Activated naive CD4-positive, alpha-beta T cell treated with anti-CD3 and anti-CD28 coated beads, Interleukin-2, amount 10 ng/mL, durations not matched to agents 7 days and 5 days (primary cell): ENCODE measurements at regions not wholly inside any gene's neighbourhood (a gene's known extent, or its start where the extent isn't known, plus 50 kb on each side); places are given as distances from the start of the nearest gene placed in this dataset.
A peak's percentile ranks its signal among the peaks of the same experiment; 100 is the strongest.

Experiments
- CTCF ChIA-PET: fragments of 350-600 bp; sonication (Branson Sonifier 250); formaldehyde crosslinking; loops from one replicate; lab custom pipeline; 2021; ENCODE audit warnings: antibody characterized with exemption; lab: Charles Lee
- DNase-seq: peaks from one replicate; pipeline ENCODE4 v3.0.0-alpha.2; 2020
- H3K27ac Mint-ChIP-seq: one replicate; pipeline ENCODE4 v1.8.0; 2021; ENCODE audit warnings: mild to moderate bottlenecking, moderate library complexity, mixed read lengths
- H3K27me3 Mint-ChIP-seq: one replicate; pipeline ENCODE4 v1.8.0; 2021; ENCODE audit warnings: mild to moderate bottlenecking, mixed read lengths
- H3K36me3 Mint-ChIP-seq: one replicate; pipeline ENCODE4 v1.8.0; 2021; ENCODE audit warnings: mixed read lengths
- H3K4me1 Mint-ChIP-seq: one replicate; pipeline ENCODE4 v1.8.0; 2021; ENCODE audit warnings: mixed read lengths
- H3K4me3 Mint-ChIP-seq: one replicate; pipeline ENCODE4 v1.8.0; 2021; ENCODE audit warnings: mild to moderate bottlenecking, moderate library complexity, mixed read lengths
- H3K9me3 Mint-ChIP-seq: one replicate; pipeline ENCODE4 v1.8.0; 2021; ENCODE audit warnings: mixed read lengths

DNA sequence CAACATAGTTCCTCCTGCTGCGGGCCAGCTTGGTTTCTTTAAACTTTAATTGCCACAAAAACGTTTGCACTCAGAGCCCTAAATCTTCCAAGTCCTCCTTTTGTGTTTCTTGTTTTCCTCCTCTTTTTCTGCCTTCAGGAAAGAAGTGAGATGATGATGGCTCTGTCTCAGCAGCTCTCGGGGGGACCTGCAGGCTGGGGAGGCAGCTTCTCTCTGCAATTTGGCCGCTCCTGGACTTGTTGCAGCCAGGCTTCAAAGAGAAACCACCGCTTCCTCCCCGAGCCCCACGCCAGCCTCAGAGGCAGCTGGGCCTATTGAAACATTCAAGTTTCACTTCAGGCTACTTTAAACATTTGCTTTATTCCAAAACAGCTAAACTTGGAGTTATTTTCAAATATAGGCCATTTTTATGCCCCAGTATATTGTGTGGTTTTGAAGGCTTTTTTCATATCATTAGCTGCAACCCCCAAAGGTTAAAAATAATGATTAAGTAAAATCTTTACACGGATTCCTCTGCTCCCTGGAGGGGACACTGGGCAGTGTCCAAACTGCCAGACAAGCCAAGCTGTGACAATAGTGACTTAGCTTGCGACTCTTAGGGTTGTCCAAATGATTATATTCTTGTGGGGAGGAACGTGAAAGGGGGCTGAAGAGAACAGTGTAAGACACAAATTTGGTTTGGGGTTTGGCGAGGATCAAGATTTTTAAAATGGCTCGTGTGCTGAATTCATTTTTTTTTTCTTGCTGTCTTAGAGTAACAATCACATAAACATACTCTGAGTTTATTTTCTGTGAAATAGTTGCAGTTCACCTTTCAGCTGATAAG lies 330.8 kb downstream of the DLEU7 start:
- Mint-ChIP-seq H3K4me1 (no peaks in the 10 kb centered on the region), H3K27me3 (peaks cover 11% of the 10 kb centered on the region), H3K36me3 (peaks cover under 1% of the 10 kb centered on the region), H3K4me3 (no peak overlapping the region), H3K9me3 (peaks cover 1% of the 10 kb centered on the region), H3K27ac (no peak overlapping the region)
- CTCF ChIA-PET: interaction anchor here (0.7 kb wide), 2 partner anchors 21 to 177 kb away, joined by 3 read pairs; no protein-coding TSS in a partner anchor
- DNase-seq: peak; percentile 69

DNA sequence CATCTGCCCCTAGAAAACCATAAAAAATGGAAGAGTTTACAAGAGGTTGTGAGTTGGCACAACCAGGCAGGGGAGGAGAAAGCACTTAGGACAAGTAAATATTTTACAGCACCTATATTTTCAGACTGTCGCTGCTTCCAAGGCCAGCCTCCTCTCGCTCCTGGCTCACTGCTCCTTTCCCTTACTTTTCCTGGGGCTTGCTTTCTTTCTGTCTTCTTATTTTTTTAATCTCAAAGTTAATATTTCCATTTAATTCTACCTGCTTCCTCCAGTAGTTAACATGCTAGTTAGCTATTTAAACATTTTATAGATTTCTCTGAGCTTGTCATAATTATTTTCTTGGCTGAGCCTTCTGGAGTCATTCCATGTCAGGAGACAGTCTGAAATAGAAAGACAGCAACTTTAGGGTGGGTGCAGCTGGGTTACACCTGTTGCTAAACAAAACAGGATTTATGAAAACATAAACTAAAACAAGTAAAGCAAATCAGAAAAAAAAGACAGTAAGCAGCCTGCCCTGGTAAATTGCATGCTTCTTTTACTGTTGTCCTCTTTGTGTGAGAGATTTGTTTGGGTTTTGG lies 330.1 kb downstream of the DLEU7 start:
- H3K27ac Mint-ChIP-seq: no peak overlapping the region
- CTCF ChIA-PET: interaction anchor here (0.7 kb wide), 1 partner anchor 176 kb away, joined by 3 read pairs; no protein-coding TSS in a partner anchor

DNA sequence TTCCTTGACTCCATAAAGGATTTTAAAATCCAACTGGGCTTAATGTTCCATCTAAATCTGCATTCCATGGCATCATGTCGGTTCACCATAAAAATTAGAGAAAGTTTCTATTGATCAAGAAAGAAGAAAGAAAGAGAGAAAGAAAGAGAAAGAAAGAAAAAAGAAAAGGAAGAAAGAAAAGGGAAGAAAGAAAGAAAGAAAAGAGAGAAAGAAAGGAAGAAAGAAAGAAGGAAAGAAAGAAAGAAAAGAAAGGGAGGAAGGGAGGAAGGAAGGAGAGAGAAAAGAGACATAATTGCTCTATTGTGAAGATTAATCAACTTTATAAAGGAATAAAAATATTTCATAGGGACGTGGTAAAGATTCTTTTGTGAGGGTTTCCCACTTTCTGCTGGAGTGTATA lies 329.2 kb downstream of the DLEU7 start:
- H3K4me1 Mint-ChIP-seq: peaks cover 6% of the 10 kb centered on the region
- H3K4me3 Mint-ChIP-seq: no peak overlapping the region
- no peaks in the 10 kb centered on the region for H3K36me3 Mint-ChIP-seq
- DNase-seq: no peak
- H3K9me3 Mint-ChIP-seq: peaks cover 1% of the 10 kb centered on the region
- peaks cover 4% of the 10 kb centered on the region for H3K27me3 Mint-ChIP-seq
- CTCF ChIA-PET: no interaction called here
- no peak overlapping the region for H3K27ac Mint-ChIP-seq

More for the DNA sequence above, 330.1 kb downstream of the DLEU7 start:
- peaks cover 1% of the 10 kb centered on the region for H3K9me3 Mint-ChIP-seq
- H3K4me1 Mint-ChIP-seq: no peaks in the 10 kb centered on the region
- no peaks in the 10 kb centered on the region for H3K36me3 Mint-ChIP-seq
- peaks cover 8% of the 10 kb centered on the region for H3K27me3 Mint-ChIP-seq
- DNase-seq: no peak
- H3K4me3 Mint-ChIP-seq: no peak overlapping the region

DNA sequence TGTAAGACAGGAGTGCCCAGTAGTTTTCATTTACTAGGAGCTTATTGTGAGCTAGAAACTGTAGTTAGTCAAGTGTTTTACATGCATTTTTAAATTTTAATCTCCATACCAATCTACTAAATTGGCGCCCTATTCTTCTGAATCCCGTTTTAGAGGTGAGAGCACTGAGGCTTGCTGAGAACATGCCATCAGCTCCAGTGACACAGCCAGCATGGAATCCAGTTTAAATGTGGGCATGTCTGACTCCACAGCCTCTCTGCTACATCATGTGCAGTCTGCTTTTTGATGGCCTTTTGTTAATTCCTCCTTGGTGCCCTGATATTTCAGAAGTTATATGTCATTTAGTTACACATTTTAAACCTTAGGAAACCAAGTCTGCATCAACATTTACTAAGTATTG lies 325.4 kb downstream of the DLEU7 start:
- Mint-ChIP-seq H3K9me3 (no peaks in the 10 kb centered on the region), H3K27me3 (peaks cover 22% of the 10 kb centered on the region), H3K4me3 (no peak overlapping the region), H3K4me1 (peaks cover 10% of the 10 kb centered on the region), H3K27ac (no peak overlapping the region), H3K36me3 (no peaks in the 10 kb centered on the region)
- CTCF ChIA-PET: no interaction called here
- no peak for DNase-seq

DNA sequence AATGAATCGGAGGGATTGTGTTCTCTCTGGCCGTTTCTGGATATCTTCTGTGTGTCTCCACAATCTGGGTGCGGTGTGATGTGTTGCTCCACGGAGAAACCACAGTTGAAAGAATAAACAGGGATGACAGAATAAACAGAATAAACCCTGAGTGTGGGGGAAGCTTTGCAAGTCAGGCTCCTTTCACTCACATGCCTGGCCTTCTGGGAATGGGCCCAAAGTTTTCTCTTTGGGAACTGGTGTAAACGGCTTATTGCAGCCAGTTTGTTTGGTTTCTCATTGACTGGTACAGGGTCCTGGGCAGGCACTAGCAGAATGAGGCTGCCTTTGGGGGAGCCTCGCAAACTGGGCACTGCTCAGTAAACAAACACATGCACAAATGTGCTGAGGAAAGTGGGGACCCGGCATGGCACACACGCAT lies 324.7 kb downstream of the DLEU7 start:
- Mint-ChIP-seq H3K36me3 (no peaks in the 10 kb centered on the region), H3K27ac (no peak overlapping the region), H3K4me1 (peaks cover 10% of the 10 kb centered on the region), H3K27me3 (peaks cover 22% of the 10 kb centered on the region), H3K4me3 (no peak overlapping the region), H3K9me3 (no peaks in the 10 kb centered on the region)
- DNase-seq: no peak
- CTCF ChIA-PET: no interaction called here

DNA sequence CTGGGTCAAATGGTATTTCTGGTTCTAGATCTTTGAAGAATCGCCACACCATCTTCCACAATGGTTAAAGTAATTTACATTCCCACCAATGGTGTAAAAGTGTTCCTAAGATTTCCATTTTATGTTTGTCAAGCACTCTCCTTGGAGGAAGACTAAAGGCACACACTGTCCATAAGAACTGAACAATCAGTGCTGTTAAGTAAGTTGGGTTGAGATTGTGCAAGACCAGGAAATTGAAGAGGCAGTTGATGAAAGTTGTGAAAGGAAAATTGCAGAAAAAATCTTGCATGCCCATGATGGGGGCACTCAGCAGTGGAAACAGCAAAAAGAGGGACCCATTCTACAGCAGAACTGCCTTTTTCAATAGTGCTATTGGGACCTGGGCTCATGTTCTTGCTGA lies 323.6 kb downstream of the DLEU7 start:
- DNase-seq: no peak
- Mint-ChIP-seq H3K36me3 (no peaks in the 10 kb centered on the region), H3K27ac (no peak overlapping the region), H3K4me3 (no peak overlapping the region), H3K9me3 (no peaks in the 10 kb centered on the region), H3K27me3 (peaks cover 18% of the 10 kb centered on the region), H3K4me1 (peaks cover 10% of the 10 kb centered on the region)
- CTCF ChIA-PET: no interaction called here

DNA sequence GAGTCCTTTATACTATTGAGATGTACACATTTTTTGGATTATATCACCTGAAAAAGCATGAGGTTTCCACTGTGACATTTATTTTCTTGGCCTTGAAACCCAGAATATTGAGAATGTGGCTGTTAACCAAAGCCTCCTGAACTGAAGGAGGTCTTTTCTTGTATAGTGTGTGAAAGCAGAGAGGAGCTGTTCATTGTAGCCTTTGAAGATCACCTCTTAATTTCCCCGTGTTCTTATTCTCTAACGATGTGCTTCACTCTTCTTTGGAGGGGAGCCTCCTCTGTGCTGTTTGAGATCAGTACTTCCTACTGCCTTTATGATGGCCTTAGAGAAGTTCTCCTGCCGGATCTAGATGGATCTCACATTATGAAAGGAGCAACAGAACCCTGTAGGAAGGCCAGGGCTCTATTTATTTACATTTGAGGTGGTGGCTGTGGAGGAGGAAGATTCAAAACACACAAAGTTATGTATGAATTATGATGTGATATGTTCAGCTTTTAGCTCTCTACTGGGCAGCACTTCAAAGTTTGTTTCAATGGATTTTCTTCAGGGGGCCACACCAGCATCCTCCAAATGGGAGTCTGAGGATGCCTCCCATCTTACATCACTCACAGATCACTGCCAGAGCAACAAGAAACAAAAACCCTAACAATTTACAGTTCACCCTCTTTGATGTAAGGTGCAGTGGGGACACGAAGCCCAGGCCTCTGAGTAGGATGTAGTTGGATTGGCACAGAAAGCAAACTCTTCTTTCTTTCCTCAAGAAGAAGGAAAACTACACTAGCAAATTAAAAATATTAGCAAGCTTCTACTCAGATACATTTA lies 322.3 kb downstream of the DLEU7 start:
- Mint-ChIP-seq H3K27me3 (peaks cover 28% of the 10 kb centered on the region), H3K4me3 (no peak overlapping the region), H3K4me1 (peaks cover 15% of the 10 kb centered on the region), H3K36me3 (no peaks in the 10 kb centered on the region), H3K9me3 (no peaks in the 10 kb centered on the region), H3K27ac (no peak overlapping the region)
- CTCF ChIA-PET: no interaction called here
- DNase-seq: no peak

DNA sequence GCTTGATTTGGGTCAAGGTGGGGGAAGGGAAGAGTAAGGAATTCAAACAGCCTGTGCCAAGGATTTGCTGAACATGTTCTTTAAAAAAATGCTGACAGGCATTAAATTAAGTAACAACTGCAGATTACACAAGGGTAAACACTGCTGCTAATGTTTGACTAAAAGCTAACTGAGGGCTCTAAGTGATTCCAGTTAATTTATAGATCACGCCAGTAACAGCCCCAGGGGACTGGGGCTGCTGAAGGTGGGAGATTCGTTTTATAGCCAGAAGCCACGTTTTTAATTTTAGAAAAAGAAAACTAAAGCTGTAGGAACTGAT lies 321.7 kb downstream of the DLEU7 start:
- DNase-seq: no peak
- Mint-ChIP-seq H3K27ac (no peak overlapping the region), H3K36me3 (no peaks in the 10 kb centered on the region), H3K9me3 (no peaks in the 10 kb centered on the region), H3K4me1 (peaks cover 21% of the 10 kb centered on the region), H3K27me3 (peaks cover 29% of the 10 kb centered on the region), H3K4me3 (no peak overlapping the region)
- CTCF ChIA-PET: no interaction called here

DNA sequence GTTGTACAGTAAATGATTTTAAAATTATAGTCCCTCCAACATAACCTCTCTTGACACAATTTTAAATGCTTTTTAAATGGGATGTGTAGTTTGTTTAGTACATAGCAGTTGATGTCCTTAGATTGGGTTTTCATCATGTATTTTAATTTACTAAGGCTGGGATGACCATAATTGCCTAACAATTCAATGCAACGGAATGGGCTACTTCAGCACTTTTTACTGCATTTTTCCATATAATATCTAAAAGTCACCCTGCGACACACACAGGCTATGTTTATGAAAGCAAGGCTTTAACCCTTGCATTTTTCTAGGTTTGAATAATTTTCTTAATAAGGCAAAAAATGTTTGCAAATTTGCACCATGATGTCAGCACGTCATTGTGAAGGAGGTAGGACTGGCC lies 321.0 kb downstream of the DLEU7 start:
- H3K36me3 Mint-ChIP-seq: no peaks in the 10 kb centered on the region
- H3K27ac Mint-ChIP-seq: no peak overlapping the region
- peaks cover 28% of the 10 kb centered on the region for H3K4me1 Mint-ChIP-seq
- H3K27me3 Mint-ChIP-seq: peaks cover 29% of the 10 kb centered on the region
- CTCF ChIA-PET: no interaction called here
- DNase-seq: no peak
- no peak overlapping the region for H3K4me3 Mint-ChIP-seq
- H3K9me3 Mint-ChIP-seq: no peaks in the 10 kb centered on the region

DNA sequence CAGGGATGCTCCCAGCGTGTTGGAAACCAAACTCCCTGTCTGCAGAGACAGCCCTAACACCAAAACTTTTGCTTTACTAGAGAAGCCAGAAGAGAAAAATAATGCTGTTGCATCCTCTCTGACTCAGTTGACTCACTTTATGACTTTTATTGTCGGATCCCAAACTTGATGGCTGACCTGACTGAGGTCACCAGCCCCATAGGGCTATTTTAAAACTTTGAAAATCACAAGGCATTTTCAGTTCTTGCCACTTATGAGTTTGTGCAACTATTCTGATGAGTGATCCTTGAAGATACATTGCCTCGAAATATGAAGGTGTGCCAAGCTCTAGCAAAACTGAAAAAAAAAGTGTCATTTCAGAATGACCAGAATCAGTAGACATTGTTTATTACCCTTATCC lies 320.2 kb downstream of the DLEU7 start:
- Mint-ChIP-seq H3K4me3 (no peak overlapping the region), H3K27me3 (peaks cover 34% of the 10 kb centered on the region), H3K4me1 (peaks cover 35% of the 10 kb centered on the region), H3K36me3 (no peaks in the 10 kb centered on the region), H3K27ac (no peak overlapping the region), H3K9me3 (no peaks in the 10 kb centered on the region)
- DNase-seq: no peak
- CTCF ChIA-PET: no interaction called here

DNA sequence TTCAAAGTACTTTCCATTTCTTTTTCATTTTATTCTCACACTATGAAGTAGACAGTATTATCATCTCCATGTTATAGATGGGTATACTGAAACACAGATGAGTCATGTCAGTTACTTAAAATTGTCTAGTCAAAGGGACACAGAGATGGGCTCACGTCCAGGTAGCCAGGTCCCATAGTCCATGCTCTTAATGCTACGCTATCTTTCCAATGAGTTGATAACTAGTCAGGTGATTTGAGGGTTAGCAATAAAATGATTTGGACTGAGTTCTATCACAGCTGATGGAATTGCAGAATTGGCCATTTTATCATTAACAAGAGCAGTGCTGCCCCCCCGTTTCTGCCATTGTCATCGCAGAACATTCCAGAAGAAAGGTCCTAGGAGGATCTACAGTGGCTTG lies 318.9 kb downstream of the DLEU7 start:
- no peak for DNase-seq
- Mint-ChIP-seq H3K4me3 (no peak overlapping the region), H3K36me3 (peaks cover 1% of the 10 kb centered on the region), H3K27me3 (peaks cover 37% of the 10 kb centered on the region), H3K27ac (no peak overlapping the region), H3K4me1 (peaks cover 37% of the 10 kb centered on the region), H3K9me3 (no peaks in the 10 kb centered on the region)
- CTCF ChIA-PET: no interaction called here

DNA sequence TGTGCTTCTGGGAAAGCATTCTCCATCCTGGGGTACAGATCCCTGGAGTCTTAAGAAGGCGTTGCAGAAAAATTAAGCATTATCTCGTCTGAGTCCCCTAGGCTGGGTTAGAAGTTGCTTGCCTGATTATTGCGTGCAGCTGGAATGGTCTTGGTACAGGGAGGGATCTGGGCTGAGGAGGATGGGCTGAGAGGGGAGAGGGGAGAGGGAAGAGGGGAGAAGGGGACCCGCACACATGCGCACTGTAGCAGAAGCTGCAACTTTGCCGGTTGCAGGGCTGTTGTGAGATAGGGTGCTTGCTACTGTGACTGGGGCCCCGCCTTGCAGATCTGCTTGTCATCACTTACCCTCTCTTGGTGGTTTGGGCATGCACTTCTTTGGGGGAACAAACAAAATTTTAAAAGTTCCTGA lies 316.8 kb downstream of the DLEU7 start:
- H3K9me3 Mint-ChIP-seq: no peaks in the 10 kb centered on the region
- H3K4me3 Mint-ChIP-seq: no peak overlapping the region
- CTCF ChIA-PET: interaction anchor here (1.1 kb wide), 1 partner anchor 166 kb away, joined by 3 read pairs; no protein-coding TSS in a partner anchor
- no peak for DNase-seq
- H3K4me1 Mint-ChIP-seq: peaks cover 39% of the 10 kb centered on the region
- H3K27ac Mint-ChIP-seq: no peak overlapping the region
- peaks cover 31% of the 10 kb centered on the region for H3K27me3 Mint-ChIP-seq
- H3K36me3 Mint-ChIP-seq: peaks cover 3% of the 10 kb centered on the region

DNA sequence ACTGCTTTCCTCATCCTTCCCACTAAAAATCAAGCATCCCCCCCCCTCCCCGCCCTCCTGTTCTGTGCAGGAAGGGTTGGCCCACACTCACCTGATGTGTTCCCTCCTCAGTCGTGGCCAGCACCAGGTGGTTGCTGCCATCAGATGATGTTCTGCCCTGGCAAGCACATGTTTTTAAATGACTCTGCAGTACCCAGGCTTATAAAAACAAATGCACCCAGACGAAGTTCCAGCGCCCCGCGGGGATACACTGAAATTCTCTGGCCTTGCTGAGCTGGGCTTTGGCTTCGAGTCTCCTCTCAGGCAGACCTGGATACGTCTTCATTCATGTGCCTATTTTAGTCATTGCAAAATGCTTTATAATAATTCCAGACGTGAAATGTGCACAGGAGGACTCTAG lies 316.3 kb downstream of the DLEU7 start:
- no peak for DNase-seq
- CTCF ChIA-PET: no interaction called here
- peaks cover 26% of the 10 kb centered on the region for H3K27me3 Mint-ChIP-seq

More for the DNA sequence above, 316.3 kb downstream of the DLEU7 start:
- H3K36me3 Mint-ChIP-seq: peaks cover 3% of the 10 kb centered on the region
- no peak overlapping the region for H3K4me3 Mint-ChIP-seq
- H3K9me3 Mint-ChIP-seq: no peaks in the 10 kb centered on the region
- peaks cover 39% of the 10 kb centered on the region for H3K4me1 Mint-ChIP-seq
- H3K27ac Mint-ChIP-seq: no peak overlapping the region
